NOMO-1 treated with dmso at 0.1 percent for 144 hours (cell line): ENCODE measurements at regions not wholly inside any gene's neighbourhood (a gene's known extent, or its start where the extent isn't known, plus 50 kb on each side); places are given as distances from the start of the nearest gene placed in this dataset.

Experiments
- DNase-seq: peaks from one replicate; lab custom pipeline; 2025; ENCODE audit not compliant: unreplicated experiment; lab: John Stamatoyannopoulos, UW

DNA sequence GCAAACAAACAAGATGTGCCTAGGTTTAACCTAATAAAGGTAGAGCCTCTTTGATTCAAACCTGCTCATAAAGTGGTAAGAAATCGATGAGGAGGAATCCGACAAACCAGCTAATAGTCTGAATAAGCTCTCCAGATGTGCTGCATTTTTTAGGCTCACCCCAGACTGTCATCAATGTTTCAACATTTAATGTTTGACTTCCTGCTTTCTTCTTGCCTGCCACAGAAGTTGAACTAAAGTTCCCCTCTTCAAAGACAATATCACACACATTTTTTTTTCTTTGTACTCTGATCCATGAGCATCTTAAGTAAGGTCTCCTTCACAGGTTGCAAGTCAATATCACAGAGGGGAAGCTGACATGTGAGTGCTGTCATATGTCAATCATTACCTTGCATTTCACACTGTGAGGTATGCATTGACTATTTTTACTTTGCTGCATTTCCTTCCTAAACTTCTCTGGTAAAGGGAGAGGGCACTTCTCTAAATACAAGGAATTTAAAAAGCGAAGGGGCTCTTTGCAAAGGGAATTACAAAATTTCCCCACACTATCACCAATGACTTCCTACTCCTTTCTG lies 172.3 kb upstream of the MCTP2 start:
- DNase-seq, result peak; percentile 58

DNA sequence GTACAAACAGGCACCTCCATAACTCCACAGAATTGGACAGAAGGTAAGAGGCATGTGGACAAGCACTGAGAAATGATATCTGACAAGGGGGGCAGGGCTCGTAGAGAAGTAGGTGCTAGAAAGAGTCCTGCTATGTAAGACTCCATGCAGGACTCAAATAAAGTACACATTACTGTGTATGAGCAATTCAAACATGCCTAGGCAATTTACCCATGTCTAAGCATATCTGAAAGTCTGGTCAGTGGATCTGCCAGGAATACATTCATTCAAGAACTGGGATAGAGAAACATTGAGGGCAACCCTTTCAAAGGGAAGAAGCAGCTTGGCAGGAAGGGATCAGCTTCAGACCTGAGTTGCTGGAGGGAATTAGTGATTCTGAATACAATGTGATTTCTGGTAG lies 174.1 kb upstream of the MCTP2 start:
- no peak for DNase-seq

DNA sequence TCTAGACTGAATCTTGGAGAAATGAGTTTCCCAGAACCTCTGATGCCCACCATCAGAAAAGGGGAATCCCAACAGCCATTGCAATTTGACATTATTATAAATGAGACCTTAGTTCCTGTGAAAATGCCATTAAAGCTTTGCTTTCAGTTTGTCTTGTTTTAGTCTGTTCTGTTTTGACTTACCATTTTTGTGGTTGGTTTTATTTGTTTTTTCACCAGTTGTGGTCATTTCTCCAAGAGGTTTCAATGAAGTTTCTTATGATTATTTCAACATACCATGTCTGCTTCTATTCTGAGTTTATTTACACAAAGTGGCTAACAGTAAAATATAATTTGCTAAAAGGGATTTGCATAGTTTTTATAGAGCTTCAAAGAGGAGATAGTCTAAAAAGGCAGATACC lies 175.0 kb upstream of the MCTP2 start:
- no peak for DNase-seq

DNA sequence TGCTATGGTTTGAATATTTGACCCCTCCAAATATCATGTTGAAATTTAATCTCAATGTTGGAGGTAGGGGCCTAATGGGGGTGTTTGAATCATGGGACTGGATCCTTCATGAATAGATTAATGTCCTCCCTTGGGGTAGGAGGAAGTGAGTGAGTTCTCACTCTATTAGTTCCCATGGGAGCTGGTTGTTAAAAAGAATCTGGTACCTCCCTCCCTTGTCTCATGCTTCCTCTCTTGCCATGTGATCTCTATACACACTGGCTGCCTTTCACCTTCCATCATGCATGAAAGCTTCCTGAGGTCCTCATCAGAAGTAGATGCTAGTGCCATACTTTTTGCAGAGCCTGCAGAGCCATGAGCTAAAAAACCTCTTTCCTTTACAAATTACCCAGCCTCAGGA lies 177.7 kb upstream of the MCTP2 start:
- no peak for DNase-seq

DNA sequence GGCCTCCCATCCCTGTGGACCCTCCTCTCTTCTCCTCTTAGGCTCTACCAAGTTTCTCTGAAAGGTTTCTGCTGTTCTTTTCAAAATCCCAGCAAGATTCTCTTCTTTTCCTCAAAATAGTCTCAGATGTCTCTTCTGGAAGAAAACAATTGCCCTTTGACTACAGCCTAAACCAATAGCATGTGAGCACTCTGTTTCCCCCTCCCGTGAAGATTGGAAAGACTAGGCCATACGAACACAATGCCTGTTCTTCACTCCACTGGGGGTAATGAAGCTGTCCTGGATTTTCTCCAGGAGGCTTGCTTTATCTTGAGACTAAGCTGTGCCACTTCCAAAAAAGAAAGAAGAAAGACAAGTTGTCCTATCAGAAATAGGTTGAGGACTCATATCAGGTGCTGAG lies 178.7 kb upstream of the MCTP2 start:
- no peak for DNase-seq

DNA sequence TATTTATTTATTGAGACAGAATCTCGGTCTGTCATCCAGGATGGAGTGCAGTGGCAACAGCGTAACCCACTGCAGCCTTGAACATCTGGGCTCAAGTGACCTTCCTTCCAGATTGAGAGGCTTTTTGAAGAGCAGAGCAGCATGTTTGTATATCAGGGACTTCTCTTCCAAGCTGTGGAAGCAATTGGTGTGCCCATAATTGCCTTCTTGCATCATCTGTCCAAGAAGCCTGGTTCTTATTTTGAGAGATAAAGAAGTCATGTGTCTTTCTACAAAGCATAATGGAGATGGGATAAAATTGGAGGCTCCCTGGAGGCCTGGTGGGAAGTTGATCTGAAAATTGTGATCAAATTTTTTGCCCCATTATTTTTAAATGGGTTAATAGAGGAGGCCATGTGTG lies 183.8 kb upstream of the MCTP2 start:
- no peak for DNase-seq

DNA sequence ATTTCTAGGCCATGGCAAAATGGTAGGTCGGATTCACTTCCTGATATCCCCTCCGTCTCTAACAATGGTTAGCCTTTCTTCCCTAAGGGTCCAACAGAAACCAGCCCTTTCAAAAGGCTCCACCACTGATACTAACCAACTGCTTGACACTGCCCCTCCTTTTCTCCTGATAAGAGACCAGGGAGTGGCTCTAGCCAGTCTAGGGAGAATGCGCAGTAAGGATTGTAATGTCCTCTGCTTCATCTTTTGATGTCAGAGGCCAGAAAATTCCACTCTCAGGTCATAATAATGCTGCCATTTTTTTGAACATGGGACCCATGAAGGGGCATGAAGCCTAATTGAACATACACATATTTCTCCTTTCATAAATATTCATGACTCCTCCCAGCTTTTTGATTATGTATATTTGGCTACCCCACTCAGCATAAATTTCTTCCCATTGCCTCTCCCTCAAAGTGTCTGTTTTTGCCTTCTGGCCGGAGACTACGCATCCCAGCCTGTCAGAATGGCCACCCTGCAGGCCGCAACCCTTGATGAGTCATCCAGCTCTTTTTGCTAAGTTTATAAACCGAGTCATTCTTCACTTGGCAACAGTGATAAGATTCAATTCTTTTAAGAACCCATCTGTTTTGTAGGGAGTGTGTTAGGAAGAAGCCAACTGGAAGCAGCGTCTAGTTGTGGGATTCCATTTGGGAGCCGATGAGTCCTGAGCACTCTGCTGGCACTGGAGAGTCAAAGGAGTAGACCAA lies 189.0 kb upstream of the MCTP2 start:
- DNase-seq, result no peak

DNA sequence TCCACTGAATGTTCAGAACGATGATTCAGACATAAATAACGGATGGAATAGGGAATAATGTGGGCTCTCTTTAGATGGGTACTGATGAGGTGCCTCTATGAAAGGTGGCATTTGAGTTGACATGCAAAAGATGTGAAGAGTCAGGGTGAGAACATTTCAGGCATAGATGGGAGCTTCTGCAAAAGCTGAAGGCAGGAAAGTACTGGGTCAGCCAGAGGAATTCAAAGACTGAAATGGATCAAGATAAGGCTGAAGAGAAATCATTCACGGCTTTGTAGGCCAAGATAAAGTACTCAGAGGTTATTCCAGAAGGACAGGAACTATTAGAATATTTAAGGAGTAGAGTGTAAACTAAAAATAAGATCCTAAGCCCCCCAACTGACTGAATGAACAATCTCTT lies 189.6 kb upstream of the MCTP2 start:
- DNase-seq, result no peak

DNA sequence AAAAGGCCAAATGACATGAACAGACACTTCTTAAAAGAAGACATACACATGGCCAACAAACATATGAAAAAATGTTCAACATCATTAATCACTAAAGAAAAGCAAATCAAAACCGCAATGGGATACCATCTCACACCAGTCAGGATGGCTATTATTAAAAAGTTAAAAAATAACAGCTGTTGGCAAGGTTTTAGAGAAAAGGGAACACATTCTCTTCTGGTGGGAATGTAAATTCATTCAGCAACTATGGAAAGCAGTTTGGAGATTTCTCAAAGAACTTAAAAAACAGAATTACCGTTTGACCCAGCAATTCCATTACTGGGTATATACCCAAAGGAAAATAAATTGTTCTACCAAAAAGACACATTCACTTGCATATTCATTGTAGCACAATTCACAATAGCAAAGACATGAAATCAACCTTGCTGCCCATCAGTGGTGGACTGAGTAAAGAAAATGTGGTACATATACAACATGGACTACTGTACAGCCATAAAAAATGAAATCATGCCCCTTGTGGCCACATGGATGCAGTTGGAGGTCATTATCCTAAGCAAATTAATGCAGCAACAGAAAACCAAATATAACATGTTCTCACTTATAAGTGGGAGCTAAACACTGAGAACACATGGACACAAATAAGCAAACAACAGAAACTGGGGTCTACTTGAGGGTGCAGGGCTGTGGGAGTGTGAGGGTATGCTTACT lies 190.7 kb upstream of the MCTP2 start:
- DNase-seq, result no peak

DNA sequence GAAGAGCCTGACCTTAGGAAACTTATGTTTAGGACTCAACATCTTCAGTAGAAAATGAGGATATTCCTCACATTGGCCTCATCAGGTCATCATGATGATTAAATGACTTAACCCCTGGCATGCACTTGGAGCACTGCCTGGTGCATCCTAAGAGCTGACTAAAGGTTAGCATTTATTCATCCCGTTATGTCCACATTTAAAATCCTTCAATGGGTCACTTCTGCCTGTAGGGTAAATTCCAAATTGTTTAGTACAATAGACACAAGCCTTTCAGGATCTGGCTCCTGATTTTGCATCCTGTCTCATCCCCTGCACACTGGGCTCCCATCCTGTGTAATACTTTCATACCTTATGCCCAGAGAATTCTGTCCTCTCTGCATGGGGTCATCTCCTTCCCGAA lies 195.2 kb upstream of the MCTP2 start:
- no peak for DNase-seq

DNA sequence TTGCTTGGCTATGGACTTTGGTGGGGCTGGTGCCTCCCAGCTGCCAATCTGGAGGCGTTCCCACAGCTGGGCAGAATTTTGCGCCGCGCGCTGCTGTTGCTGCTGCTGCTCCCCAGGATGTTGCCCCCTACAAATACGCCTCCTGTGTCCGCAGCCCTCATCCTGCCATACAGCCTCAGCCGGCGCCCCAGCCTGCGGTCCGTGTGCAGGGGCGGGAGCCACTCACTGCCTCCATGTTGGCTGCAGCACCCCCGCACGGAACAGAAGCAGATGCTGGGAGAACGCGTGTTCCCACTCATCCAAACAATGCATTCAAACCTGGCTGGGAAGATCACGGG lies 197.7 kb upstream of the MCTP2 start:
- no peak for DNase-seq

DNA sequence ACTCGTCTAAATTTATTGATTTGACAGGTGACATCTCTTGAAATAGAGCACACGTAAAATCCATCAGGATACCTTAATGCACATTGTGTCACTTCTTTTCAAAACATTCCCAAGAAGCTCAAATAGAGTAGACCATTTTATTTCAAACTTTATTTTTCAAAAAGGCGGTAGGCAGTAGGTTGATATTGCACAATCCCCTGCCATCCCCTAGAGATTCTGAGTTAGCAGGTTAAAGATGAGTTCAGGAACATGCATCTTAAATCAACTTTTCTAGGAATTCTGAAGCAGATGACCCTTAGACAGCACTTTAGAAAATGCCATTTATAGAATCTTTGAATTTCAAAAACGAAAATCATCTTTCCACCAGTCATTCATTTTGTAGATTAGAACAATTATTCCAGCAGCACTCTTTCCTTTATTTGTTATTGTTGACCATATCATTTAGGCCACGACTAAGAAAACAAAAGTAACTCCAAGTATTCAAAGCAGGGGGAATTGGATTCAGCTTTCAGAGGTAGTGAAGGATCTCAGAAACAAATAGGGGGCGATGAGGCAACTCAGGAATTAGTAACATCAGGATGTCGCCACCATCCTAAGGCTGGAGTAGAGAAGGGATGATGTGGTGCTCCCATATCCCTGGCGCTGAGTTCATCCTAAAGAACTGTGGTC lies 198.2 kb upstream of the MCTP2 start:
- DNase-seq, result no peak

DNA sequence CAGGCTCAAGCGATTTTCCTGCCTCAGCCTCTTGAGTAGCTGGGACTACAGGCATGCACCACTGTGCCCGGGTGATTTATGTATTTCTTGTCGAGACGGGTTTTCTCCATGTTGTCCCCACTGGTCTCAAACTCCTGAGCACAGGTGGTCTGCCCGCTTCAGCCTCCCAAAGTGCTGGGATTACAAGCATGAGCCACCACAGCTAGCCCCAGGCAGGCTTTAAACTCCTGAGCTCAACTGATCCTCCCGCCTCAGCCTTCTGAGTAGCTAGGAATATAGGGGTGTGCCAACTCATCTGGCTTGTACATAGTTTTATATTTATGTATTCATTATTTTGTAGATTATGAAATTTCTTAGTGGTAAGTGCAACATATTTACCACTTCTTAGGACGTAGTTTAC lies 198.8 kb upstream of the MCTP2 start:
- DNase-seq, result no peak

DNA sequence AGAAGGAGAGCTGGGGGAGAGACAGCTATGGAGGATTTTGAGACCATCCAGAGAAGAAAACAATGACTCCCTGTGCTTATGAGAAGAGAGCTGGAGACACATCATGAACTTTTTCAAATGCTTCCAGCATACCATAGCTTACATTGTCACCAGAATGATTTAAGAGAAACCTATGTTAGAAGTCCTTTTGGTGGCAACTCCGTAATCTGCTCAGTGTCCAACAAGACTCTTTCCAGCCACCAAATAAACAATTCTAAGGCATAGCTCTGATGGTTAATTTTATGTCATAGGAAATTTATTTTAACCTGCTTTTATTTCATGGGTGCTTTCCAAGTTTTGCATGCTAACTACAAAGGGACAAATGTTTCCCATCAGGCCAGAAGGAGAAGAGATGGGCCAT lies 200.3 kb upstream of the MCTP2 start:
- DNase-seq, result no peak

DNA sequence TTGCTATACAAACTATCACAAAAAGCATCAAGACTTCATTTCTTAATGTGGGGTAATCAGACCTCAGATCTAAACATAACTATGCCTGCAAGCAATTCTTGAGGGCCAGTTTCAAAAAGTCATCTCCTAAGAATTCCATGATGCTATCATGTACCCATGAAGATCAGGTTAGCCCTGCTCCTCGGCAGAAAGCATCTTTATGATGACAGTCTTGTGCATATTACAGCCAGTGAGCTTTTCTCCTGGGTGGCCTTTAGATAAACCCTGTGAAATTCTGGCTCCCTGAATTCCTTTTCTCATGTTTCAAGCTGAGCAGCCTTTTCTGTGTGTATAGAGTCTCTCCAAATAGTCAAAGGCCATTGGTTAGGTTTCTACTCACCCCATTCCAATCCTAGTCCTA lies 201.9 kb upstream of the MCTP2 start:
- no peak for DNase-seq

DNA sequence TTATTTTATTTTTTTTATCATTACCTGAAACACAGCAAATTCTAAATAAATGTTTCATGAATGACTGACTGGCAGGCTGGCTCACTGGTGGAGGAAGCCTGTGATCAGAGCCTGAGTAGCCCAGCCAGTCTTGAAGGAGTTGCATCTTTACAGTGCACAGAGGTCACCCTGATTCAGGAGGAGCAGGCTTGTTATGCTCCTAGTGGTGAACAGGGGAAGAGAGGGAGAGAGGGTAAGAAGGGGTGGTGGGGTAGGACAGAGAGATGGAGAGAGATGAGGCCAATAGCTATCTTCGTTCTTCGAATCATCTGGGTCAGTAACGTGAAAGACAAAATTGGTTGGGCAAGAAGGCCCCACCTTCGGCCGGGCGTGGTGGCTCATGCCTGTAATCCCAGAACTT lies 202.6 kb upstream of the MCTP2 start:
- DNase-seq, result no peak

DNA sequence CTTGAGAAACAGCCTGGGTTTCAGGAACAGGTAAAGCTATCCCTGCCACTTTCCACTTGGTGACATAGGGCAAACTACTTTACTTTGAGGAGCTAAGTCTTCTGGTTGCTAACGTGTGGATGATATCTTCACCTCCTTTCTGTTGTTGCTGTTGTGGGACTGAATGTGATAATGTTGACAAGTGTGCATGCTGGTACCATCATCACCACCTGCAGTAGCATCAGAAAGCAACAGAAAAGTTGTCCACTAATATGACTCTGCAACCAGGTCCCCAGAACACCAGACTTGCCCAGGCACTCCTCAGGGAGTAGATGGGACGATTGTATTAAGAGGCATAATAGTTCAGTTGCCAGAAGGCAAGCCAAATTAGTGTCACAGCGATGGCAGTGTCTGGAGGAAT lies 203.2 kb upstream of the MCTP2 start:
- DNase-seq, result no peak

DNA sequence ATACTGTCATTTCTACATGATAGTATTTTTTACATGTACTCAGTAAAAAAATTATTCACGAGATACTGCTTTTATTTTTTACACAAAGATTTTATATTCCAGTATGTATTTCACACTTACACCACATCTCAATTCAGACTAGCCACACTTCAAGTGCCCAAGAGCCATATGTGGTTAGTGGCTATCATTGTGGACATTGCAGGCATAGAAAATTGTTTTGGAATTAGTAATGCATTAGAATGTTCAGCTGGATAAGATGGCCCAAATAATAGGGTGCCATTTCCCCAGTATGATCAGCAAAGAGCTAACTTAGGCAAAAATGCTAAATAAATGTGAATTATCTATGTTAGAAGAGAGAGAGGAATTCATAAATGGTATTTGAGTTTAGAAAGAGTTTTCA lies 203.8 kb upstream of the MCTP2 start:
- DNase-seq, result no peak

DNA sequence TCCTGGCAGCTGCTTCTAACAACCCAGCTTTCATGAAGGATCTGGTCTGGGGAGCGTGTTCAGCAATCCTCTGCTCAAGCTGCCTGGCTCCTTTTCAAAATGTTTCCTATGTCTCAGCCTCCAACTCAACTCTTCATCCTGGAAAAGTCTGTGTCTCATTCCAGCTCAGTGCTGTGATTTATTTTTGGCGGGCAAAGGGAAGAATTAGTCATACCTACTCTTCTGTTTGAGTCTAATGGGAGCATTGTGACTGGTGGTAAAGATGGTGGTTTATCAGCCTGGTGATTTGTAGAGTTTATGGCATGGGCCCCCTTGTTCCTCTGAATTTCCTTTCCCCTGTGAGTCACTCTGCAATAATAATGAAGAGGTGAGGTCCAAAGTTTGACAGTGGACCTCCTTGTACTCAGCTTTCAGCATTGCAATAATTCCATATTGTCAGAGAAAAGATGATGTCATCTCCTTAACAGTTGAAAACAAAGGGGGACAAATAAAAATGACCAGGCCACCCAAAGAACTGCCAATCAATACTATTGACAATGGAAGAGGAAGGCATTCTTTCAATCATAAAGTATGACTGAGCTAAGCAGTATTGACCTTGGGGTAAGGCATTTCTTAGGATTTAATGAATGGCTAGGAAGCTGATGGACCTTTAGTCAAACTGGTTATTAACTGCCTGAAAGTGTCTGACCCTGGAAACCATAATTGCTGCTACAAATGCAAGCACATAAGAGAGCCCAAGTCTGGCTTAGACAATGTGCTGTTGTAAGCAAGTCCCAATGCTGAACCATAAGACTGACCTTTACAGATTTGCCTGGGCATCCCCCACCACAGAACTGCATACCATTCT lies 204.7 kb upstream of the MCTP2 start:
- no peak for DNase-seq

DNA sequence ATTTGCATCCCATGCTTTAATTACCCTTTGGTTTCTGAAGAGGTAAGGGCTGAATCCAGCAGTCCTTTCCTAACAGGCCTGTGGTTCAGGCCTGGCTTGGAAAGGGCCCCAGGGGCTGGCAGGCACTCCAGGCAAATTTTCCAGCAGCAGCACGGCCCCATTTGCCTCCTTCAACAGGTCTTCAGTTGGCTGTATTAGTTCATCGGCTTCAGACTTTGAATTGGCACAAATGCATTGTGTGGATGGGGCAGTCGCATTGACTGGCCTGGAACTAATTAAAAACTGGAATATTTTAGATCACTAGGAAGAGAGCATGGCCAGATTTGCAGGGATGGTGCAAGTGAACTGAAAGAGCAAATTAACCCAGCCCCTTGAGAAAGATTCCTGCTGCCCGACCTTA lies 207.8 kb upstream of the MCTP2 start:
- DNase-seq, result no peak

DNA sequence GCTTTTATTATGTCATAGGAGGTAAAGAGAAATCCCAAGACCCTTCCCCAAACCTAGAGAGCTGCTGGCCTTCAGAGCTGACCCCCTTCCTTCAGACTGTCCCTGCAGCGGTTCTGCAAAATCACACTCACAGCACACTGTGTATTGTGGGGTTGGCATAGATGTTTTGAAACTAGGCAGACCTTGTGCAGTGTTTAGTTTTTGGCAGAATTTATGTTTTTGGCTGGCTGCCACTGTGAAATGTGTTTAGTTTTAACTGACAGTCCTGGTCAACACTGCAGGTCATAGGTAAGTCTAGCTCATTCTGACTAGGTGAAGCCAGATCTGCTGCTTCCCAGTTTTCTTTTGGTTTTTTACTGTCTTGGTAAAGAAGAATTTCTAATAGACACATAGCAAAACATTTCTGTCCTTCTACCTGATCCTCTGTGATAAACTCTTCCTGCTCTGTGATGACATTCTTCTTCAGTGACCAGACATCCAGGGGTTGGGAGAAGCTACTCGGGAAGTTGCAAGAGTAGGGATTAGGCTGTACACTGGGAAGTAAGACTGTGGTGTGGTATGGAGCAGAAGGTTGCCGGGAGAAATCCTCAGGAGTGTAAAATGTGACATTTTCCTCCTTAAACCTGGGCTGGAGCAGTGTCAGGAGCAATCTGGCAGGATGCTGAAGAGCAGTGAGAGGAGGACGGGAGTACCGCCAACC lies 209.6 kb upstream of the MCTP2 start:
- no peak for DNase-seq
